GM19438 (cell line): ENCODE measurements at regions not wholly inside any gene's neighbourhood (a gene's known extent, or its start where the extent isn't known, plus 50 kb on each side); places are given as distances from the start of the nearest gene placed in this dataset.

Experiments
- ATAC-seq: cut with Tn5 transposase; IDR thresholded peaks from one replicate; pipeline ENCODE4 v1.9.1; 2021; ENCODE audit warnings: low read depth; ENCODE audit not compliant: unreplicated experiment

DNA sequence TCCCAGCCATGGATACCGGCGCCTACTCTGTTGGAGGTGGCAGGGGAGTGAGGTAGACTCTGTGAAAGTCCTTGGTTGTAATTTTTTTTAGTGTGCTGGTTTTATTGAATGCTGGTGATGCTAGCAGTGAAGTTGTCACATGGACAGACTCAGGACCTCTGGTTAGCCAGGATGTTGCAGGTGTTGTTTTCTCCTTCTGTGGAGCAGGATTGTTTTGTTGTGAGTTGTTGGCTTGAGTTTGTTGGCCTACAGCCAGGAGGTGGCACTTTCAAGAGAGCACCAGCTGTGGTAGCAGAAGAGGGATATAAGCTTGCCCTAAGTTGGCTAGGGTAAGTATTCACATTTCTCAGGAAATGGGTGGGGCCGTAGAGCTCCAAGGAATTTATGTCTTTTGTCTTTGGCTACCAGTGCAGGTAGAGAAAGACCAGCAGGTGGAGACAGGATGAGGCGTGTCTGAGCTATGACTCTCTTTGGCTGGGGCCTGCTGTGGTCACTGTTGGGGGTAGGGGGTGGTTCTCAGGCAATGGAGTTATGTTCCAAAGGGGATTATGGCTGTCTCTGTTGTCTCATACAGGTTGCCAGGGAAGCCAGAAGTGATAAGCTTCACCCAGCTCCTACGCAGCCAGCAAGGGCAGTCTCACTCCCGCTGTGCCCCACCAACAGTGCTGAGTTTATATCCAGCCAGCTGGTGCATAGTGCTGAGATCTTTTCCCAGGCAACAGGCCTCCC is 248.7 kb downstream of the TAF11L14 start:
- no peak for ATAC-seq

DNA sequence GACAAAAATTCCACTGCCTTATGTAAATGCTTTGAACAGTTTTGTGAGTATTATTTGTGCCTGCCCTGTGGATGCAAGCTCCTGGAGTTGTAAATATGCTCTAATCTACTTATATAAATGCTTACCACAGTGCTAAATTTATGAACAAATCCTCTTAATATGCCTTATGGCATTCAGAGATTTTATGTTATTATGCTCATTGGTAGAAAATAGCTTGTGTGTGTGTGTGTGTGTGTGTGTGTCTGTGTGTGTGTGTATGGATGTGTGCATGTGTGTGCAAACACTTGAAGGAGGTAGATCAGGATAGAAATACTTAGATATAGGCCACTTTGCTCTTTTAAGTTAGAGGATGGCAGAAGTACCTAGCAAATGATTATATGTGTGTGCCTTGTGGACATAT is 253.9 kb downstream of the TAF11L14 start:
- ATAC-seq, result no peak

DNA sequence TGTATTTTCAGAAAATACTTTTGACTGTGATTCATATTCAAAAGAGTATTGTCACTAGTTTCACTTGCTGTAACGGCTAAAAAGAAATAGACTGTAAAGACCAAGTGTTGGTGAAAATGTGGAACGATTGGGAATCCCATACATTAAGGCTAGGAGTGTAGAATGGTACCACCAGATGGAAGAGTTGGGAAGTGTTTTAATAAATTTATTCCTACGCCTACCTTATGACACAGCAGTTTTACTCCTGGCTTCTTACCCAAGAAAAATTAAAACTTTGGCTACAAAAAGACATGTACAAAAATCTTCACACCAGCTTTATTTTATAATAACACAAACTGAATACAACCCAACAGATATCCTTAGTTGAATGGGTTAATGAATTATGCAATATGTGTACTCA is 256.2 kb downstream of the TAF11L14 start:
- ATAC-seq, result no peak

DNA sequence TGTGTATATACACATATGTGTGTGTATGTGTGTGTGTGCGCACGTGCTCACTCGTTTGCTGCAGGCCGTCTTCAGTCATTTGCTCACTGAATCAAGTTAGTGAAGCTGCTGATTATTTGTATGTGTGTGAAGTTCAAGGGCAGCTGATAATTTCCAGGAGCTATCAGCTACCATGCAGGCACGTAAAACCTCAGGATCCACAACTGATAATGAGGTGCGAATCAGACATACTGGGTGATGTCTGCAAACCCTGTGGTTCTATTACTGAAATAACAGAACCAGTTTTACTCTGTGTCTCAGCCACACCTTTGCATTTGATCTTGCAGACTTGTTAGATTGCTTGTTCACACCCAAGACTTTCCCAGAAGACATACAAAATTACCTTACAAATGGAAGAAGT is 257.6 kb downstream of the TAF11L14 start:
- no peak for ATAC-seq

DNA sequence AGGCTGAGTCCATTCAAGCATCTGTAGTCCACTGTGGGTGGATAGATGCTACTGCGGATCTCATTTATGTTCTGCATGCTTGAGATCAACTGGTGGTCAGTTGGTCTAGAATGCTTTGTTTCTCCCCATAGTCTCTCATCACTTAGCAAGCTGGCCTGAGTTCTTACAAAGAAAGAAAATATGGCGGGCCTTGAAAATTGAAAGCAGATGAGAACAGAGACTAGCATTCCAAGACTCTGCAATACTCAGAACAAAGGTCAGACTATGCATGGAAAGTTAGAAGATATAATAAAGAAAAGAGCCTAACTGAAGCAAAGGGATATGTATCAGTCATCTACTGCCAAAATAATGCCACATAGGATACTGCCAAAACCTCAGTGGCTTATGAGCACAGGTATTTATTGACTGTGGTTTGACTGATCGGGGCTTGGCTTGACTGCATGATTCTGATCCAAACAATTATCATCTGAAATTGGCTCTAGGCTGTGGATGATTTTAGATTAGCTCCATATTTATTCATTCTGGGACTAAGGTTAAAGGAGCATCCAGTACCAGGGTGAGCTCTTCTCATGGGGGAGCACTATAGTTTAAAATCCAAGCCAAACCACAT is 258.9 kb downstream of the TAF11L14 start:
- ATAC-seq, result no peak

DNA sequence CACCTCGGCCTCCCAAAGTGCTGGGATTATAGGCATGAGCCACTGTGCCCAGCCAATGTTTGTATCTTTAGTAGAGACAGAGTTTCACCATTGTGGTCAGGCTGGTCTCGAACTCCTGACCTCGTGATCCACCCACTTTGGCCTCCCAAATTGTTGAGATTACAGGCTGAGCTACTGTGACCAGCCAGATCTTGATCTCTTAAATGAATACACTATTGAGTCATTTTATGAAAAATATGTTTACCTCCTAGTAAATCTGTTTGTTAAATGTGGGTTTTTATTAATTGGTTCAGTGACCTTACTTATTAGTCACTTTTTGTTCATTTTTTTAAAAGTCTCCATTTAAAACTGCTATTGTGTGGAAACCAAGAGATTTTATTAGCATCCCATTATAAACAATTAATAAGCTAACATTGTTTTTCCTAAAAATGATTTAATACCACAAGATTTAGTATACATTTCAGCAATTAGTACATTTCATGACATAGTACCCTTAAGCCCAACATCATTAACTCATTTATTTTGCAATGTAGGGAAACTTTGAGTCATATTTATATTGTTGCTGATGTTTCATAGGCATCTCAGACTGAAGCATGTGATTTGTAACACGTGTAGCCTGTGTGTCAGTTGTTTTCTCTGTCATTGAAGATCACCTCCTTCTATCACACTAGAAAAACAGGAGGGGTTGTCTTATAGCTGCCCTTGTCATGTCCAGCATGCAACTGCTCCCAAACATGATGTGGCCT is 261.2 kb downstream of the TAF11L14 start:
- ATAC-seq, result no peak

DNA sequence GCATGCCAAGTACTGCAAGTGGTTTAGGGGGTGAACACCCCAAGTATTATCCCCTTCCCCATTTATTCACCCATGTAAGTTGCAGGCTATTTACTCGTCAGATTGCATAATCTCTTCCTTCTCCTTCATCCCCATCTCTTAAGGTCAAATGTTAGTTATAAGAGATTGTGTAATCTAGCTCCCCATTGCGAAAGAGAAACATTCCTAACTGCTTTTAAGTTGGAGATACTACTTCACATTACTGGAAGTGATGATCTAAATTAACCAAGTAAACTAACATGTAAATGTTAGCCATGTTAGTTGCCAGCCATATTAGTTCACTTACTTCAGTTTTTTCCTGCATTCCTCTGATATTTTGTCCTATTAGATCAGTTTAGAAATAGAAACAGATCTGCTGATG is 262.3 kb downstream of the TAF11L14 start:
- no peak for ATAC-seq

DNA sequence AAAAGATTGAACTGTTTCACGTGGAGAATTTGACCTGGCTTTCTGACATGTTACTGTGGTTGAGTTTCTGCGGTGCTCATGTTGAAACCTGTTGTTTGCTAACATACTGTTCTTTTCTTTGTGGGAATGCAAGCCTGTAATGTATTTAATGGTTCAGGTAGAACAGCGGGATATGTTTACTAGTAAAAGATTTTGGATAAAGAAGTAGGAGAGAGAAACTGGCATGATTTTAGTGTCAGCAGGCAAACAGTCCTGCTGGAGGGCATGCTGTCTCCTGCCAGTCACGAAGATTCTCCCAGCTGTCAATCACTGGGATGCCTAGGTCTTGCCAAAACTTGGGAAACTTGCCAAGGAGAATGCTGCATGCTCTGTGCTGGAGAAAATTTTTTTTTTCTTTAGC is 263.5 kb downstream of the TAF11L14 start:
- ATAC-seq, result no peak

DNA sequence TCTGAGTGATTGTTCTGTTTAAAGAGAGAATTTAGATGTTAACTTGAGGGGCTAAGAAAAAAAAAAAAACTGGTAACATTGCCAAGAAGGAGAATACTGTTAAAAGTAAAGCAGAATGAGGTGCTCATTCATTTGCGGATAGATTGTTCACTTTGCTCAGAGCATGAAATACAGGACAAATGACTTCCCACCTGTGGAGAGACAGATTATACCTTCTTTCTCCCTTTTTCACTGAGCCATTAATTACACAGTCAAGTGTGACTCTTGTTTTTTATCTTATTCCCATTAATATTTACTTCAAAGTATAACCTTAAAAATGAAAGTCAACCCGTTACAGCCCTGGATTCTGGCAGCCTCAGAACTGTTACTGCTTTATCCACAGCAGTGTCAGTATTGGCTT is 264.5 kb downstream of the TAF11L14 start:
- ATAC-seq, result no peak

DNA sequence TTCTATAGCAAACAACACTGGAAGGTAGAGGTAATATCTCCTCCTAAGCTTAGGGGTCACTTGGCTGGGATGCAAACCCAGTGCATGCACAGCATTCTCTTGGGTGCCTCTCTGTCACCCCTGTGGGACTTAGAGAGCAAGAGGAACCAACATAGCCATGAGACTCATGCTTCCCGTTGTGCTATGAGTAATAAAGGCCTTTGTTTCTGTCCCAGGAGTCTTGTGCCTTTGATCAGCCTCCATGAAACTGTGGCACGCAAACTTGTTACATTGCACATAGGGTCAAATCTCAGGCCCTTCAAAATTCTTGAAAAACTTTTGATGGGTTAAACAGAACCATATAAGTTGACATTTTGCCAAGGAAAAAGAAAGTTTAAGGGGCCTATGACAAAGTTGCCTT is 272.8 kb downstream of the TAF11L14 start:
- no peak for ATAC-seq

DNA sequence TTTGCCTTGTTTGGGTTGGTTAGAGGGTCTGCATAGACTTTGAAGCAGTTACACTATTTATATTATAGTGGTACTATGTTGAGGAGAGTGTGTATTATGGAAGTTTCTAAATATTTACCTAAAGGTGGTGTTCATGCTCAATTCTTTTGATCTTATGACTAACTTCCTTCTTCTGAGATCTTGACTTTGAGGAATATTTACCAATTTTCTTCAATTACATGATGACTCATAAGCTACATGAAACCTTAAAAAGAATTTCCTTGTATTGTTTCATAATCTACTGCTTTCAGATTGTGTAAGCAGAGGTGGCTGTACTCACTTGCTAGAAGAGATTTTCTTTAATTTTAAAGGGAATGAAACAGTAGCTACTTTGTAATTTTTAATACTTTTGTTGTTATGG is 276.1 kb downstream of the TAF11L14 start:
- ATAC-seq, result no peak

DNA sequence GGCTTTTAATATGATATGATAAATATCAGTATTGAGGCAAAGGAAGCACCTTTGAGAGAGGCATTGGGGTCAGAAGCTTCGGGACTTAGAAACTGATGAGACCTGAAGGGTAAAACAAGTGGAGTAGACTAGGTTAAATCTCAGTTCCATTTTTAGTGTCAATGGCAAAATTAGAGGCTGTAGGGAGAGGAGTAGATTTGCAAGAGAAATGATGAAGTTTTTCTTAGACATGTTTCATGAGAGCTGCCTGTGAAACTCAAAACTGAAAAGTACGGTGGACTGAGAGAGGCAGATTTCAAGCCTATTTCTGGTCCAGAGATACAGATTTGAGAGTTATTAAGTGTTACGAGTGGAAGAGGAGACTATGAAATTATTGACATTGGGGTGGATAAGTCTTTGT is 278.5 kb downstream of the TAF11L14 start:
- ATAC-seq, result no peak

DNA sequence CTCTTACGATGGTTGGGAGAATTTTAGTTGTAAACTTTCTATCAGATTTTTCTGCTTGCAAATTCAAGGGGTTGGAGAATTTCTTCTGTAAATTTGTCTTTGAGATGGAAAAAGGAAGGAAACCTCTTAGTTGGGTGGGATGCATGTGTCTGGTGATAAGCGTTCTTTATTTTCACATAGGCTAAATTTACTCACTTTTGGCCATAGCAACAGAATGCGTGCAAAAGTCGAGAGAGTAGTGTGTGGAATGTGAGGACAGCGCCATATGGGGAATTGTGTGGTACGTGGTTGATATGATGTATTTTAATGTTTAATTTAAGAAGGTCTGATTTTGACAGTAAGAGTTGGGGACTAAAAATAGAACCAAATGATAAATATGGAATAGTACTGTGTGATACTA is 282.2 kb downstream of the TAF11L14 start:
- no peak for ATAC-seq

DNA sequence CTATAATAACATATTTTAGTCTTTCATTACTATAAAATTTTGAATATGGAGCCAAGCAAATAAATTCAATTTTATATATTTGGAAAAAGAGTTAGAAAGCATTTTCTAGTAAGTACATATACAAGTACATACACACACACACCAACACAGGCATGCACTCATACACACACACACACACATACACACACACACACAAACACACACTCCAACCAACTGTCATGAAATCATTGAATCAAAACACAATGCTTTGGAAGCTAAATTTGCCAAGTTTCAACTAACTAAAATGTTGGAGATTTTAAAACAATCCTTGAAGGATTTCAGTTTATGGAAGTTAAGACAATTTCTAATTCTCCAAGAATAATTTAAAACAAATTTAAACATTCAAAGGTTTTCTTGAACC is 283.2 kb downstream of the TAF11L14 start:
- ATAC-seq, result no peak

DNA sequence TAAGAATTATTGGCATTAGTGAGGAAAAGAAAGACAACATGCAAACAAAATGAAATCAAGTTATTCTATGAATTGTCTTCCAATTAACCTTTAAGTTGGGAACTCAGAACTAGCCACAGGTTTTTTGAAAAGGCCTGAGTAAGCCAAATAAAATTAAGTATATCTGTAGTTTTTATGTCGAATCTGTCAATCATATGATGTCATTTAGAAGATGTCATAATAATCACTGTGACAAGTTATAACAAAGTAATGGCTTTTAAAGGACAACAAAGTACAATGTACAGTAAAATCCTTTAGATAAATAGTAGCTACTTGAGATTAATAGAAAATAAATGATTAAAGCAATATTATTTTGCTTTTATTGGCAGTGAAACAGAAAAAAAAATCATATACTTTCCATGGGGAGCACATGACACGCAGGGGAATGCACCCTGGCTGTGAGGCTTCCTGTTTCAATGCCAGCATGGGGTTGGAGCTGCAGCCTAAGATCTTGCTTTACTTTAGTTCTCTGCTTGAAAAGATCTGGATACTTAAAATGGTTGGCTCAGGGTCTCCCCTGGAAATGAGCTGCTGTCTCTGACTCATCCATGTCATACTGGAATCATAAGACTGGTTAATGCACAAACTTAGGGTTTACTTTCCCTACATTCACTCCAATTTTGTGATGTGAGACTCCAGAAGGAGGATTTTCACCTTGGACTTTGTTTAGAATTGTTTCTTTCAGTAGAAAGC is 284.3 kb downstream of the TAF11L14 start:
- no peak for ATAC-seq

DNA sequence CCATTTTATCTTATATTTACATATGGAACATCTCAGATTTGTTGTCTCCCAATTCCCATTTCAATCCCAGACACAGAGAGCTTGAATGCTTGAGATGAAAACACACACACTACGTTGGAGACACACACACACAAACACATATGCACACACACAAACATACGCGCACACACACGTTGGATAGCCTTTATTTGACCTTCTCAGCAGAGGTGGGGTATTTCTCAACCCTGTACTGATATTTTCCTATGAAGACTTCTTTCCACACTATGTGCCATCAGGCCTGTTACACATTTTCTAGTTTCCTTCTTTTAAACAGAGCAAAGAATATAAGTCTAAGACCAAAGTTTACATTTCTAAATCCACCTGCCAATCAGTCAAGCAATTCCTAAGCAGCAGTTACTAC is 291.0 kb downstream of the TAF11L14 start:
- no peak for ATAC-seq

DNA sequence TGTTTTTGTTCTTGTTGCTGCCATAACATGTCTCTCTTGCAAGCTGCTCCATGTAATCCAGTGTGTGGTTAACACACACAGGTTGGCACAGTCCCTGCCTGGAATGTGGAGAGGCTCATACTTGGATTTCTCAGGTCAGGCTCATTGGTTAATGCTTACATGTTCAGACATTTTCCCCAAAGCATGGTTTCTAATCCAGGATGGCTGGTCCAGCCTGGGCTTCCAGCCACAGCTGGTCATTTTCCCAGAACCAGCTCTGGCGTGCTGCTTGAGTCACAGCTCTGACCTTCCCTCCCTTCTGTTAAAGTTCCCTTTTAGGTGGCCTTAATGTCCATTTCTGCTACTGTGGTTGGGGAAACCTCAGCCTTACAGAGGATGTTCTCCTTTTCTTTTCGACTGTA is 294.3 kb downstream of the TAF11L14 start:
- no peak for ATAC-seq

DNA sequence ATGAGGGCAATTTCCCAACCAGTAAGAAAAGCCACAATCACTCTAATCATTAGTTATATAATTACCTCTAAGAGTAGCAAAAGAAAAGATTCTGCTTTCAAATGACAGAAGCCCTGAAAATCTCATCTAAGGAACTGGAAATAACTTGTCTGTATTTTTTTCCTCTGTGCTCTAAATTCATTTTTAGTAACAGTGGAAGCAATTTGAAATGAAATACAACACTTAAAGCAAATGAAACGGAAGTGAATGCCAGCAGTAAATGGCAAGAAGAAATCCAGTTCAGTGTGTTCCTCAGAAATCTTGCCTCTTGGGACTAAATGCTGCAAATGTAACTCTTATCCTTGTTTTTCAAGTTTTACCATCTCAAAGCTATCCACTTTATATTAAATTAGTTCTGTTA is 294.9 kb downstream of the TAF11L14 start:
- ATAC-seq, result no peak

DNA sequence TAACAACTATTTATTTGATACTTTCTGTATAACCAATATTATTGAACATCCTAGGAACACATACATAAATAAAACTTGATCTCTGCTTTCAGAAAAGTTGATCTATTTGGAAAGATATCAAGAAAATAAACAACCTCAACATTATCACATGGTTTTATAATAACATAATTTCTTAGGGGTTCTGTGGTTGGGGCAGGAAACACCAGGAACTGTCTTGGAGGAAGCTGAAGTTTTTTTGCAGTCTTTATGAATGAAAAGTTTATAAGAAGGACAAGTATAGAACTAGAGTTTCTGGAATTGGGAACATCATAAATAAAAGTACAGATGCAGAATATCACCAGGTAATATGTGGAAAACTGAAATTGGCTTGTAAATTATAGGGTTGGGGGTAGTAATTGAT is 296.1 kb downstream of the TAF11L14 start:
- no peak for ATAC-seq

DNA sequence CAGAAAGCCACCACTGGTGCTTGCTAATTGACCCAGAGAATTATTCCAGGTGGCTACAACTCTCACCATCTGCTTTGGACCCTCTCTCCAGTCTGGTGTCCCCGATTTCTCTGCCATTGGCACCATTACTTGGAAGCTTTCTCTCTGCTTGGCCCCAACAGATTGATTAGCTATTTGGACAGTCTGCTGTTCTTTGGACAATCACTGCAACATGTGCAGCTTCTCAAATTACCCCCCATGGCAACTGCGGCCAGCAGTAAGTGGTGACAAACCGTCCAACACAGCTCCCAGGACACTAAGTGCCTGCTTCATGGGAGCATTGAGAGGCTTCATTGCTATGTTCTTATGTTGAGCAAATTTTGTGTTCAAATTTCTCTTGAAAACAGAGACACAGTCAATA is 309.8 kb downstream of the TAF11L14 start:
- ATAC-seq, result no peak

DNA sequence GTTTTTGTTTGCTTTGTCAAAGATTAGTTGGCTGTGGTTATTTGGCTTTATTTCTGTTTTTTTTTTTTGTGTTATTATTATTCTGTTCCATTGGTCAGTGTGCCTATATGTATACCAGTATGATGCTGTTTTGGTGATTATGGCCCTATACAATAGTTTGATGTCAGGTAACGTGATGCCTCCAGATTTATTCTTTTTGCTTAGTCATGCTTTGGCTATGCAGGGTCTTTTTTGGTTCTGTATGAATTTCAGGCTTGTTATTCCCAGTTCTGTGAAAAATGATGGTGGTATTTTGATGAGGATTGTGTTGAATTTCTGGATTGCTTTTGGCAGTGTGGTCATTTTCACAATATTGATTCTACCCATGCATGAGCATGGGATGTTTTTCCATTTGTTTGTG is 312.8 kb downstream of the TAF11L14 start:
- no peak for ATAC-seq
